ENCODE measurements at regions not wholly inside any gene's neighbourhood (a gene's known extent, or its start where the extent isn't known, plus 50 kb on each side); places are given as distances from the start of the nearest gene placed in this dataset.

- TF ChIP-seq CTCF (IDR thresholded peaks at IDR 0.05), result no peak
- no peak overlapping the region for H3K4me3 Mint-ChIP-seq (ENCODE audit: unreplicated experiment)
- H3K27ac Mint-ChIP-seq (ENCODE audit: unreplicated experiment), result no peak overlapping the region
- H3K27me3 Mint-ChIP-seq (ENCODE audit: unreplicated experiment), result peaks cover 26% of the 10 kb centered on the region
- no peaks in the 10 kb centered on the region for H3K36me3 Mint-ChIP-seq (ENCODE audit: unreplicated experiment)
- H3K4me1 Mint-ChIP-seq (ENCODE audit: unreplicated experiment), result no peaks in the 10 kb centered on the region
- H3K9me3 Mint-ChIP-seq (ENCODE audit: unreplicated experiment), result peaks cover 8% of the 10 kb centered on the region
- no peak for DNase-seq (ENCODE audit: extremely low spot score, unreplicated experiment)
Measured at GRCh38 chr12:113611652-113612051, 140.0 kb upstream of the LHX5 start.

GRCh38 chr12:113610698-113611097, 139.0 kb upstream of the LHX5 start:
- Mint-ChIP-seq H3K4me1 (ENCODE audit: unreplicated experiment) (no peaks in the 10 kb centered on the region), H3K4me3 (ENCODE audit: unreplicated experiment) (no peak overlapping the region), H3K27me3 (ENCODE audit: unreplicated experiment) (peaks cover 26% of the 10 kb centered on the region), H3K36me3 (ENCODE audit: unreplicated experiment) (no peaks in the 10 kb centered on the region), H3K27ac (ENCODE audit: unreplicated experiment) (no peak overlapping the region), H3K9me3 (ENCODE audit: unreplicated experiment) (peaks cover 8% of the 10 kb centered on the region)
- no peak for TF ChIP-seq CTCF (IDR thresholded peaks at IDR 0.05)
- DNase-seq (ENCODE audit: extremely low spot score, unreplicated experiment), result no peak

- Mint-ChIP-seq H3K36me3 (ENCODE audit: unreplicated experiment) (no peaks in the 10 kb centered on the region), H3K9me3 (ENCODE audit: unreplicated experiment) (peaks cover 2% of the 10 kb centered on the region), H3K4me3 (ENCODE audit: unreplicated experiment) (no peak overlapping the region), H3K27me3 (ENCODE audit: unreplicated experiment) (peaks cover 26% of the 10 kb centered on the region), H3K4me1 (ENCODE audit: unreplicated experiment) (no peaks in the 10 kb centered on the region), H3K27ac (ENCODE audit: unreplicated experiment) (no peak overlapping the region)
- TF ChIP-seq CTCF (IDR thresholded peaks at IDR 0.05), result no peak
- DNase-seq (ENCODE audit: extremely low spot score, unreplicated experiment), result no peak
Measured at GRCh38 chr12:113609692-113610469, 138.2 kb upstream of the LHX5 start.

- Mint-ChIP-seq H3K27me3 (ENCODE audit: unreplicated experiment) (peaks cover 5% of the 10 kb centered on the region), H3K4me1 (ENCODE audit: unreplicated experiment) (no peaks in the 10 kb centered on the region), H3K4me3 (ENCODE audit: unreplicated experiment) (no peak overlapping the region), H3K36me3 (ENCODE audit: unreplicated experiment) (no peaks in the 10 kb centered on the region), H3K27ac (ENCODE audit: unreplicated experiment) (no peak overlapping the region), H3K9me3 (ENCODE audit: unreplicated experiment) (peaks cover 9% of the 10 kb centered on the region)
- TF ChIP-seq CTCF (IDR thresholded peaks at IDR 0.05), result no peak
- no peak for DNase-seq (ENCODE audit: extremely low spot score, unreplicated experiment)
Measured at GRCh38 chr12:113604666-113605065, 133.0 kb upstream of the LHX5 start.

- no peak for TF ChIP-seq CTCF (IDR thresholded peaks at IDR 0.05)
- Mint-ChIP-seq H3K36me3 (ENCODE audit: unreplicated experiment) (no peaks in the 10 kb centered on the region), H3K4me1 (ENCODE audit: unreplicated experiment) (no peaks in the 10 kb centered on the region), H3K27ac (ENCODE audit: unreplicated experiment) (no peak overlapping the region), H3K9me3 (ENCODE audit: unreplicated experiment) (peaks cover 13% of the 10 kb centered on the region), H3K4me3 (ENCODE audit: unreplicated experiment) (no peak overlapping the region), H3K27me3 (ENCODE audit: unreplicated experiment) (no peaks in the 10 kb centered on the region)
- DNase-seq (ENCODE audit: extremely low spot score, unreplicated experiment), result no peak
Measured at GRCh38 chr12:113601656-113602263, 130.1 kb upstream of the LHX5 start.

All from osteocyte (in vitro differentiated cells).